Neural cell (in vitro differentiated cells): ENCODE measurements at regions not wholly inside any gene's neighbourhood (a gene's known extent, or its start where the extent isn't known, plus 50 kb on each side); places are given as distances from the start of the nearest gene placed in this dataset.

Experiments
- H2AFZ ChIP-seq: fragments of 200-600, 300-800 bp; sonication (generic), shearing (Covaris generic); 2 replicates; pipeline ENCODE4 v1.6.0; 2014; ENCODE audit warnings: low read depth, mild to moderate bottlenecking, antibody characterized with exemption, low read length, moderate library complexity
- H3F3A ChIP-seq: fragments of 200-600 bp; shearing (Covaris generic); 2 replicates; pipeline ENCODE4 v1.6.1; 2016; ENCODE audit warnings: mild to moderate bottlenecking, moderate library complexity, mixed read lengths, antibody characterized with exemption, low read length; ENCODE audit not compliant: insufficient read depth, poor library complexity, severe bottlenecking
- H3K27ac ChIP-seq: fragments of 200-600, 300-800 bp; sonication (generic), shearing (Covaris generic); 2 replicates; pipeline ENCODE4 v1.5.1; 2014; ENCODE audit warnings: mild to moderate bottlenecking, low read length, moderate library complexity
- H3K27me3 ChIP-seq: fragments of 300-800, 200-600 bp; sonication (generic), shearing (Covaris generic); 2 replicates; pipeline ENCODE4 v1.6.0; 2014; ENCODE audit warnings: mild to moderate bottlenecking, low read depth, low read length, moderate library complexity; ENCODE audit not compliant: insufficient read depth
- H3K36me3 ChIP-seq: fragments of 300-800, 200-600 bp; sonication (generic), shearing (Covaris generic); 2 replicates; pipeline ENCODE4 v1.5.1; 2014; ENCODE audit warnings: mild to moderate bottlenecking, antibody characterized with exemption, low read length, moderate library complexity; ENCODE audit not compliant: insufficient read depth
- H3K4me2 ChIP-seq: fragments of 300-800, 200-600 bp; sonication (generic), shearing (Covaris generic); 2 replicates; pipeline ENCODE4 v1.6.0; 2014; ENCODE audit warnings: mild to moderate bottlenecking, low read length
- H3K4me3 ChIP-seq: fragments of 300-800, 200-600 bp; sonication (generic), shearing (Covaris generic); 2 replicates; pipeline ENCODE4 v1.5.1; 2014; ENCODE audit warnings: mild to moderate bottlenecking, low read length, moderate library complexity
- H3K79me2 ChIP-seq: fragments of 200-600 bp; shearing (Covaris generic); replicated peaks from 2 replicates; pipeline ENCODE4 v1.6.0; 2014; ENCODE audit warnings: mild to moderate bottlenecking, low read length, moderate library complexity; ENCODE audit not compliant: insufficient read depth
- H3K9ac ChIP-seq: fragments of 300-800, 200-600 bp; sonication (generic), shearing (Covaris generic); 2 replicates; pipeline ENCODE4 v1.6.1; 2016; ENCODE audit warnings: mild to moderate bottlenecking, low read length, mixed read lengths
- H3K9me2 ChIP-seq: fragments of 200-600 bp; shearing (Covaris generic); 2 replicates; pipeline ENCODE4 v1.6.1; 2016; ENCODE audit warnings: mild to moderate bottlenecking, low read length, mixed read lengths; ENCODE audit not compliant: insufficient read depth
- H3K9me3 ChIP-seq: fragments of 200-600, 300-800 bp; sonication (generic), shearing (Covaris generic); 2 replicates; pipeline ENCODE4 v1.6.1; 2016; ENCODE audit warnings: mild to moderate bottlenecking, mixed run types, low read length, moderate library complexity, mixed read lengths
- H4K20me1 ChIP-seq: fragments of 200-600 bp; shearing (Covaris generic); 2 replicates; pipeline ENCODE4 v1.6.1; 2016; ENCODE audit warnings: mild to moderate bottlenecking, mixed run types; ENCODE audit not compliant: insufficient read depth
- CTCF ChIP-seq: fragments of 450-650 bp; IDR thresholded peaks from 2 replicates; pipeline ENCODE4 v1.5.1; 2014; ENCODE audit warnings: antibody characterized with exemption, mild to moderate bottlenecking, moderate library complexity; ENCODE audit not compliant: poor library complexity, severe bottlenecking
- EP300 ChIP-seq: fragments of 450-650 bp; conservative IDR thresholded peaks from 2 replicates; pipeline ENCODE4 v1.6.1; 2014; ENCODE audit warnings: antibody characterized with exemption, mild to moderate bottlenecking, moderate library complexity; ENCODE audit not compliant: poor library complexity, severe bottlenecking
- EZH2 ChIP-seq: fragments of 200-600, 300-800 bp; shearing (Covaris generic), sonication (generic); IDR thresholded peaks from 2 replicates; pipeline ENCODE4 v1.6.1; 2014; ENCODE audit warnings: antibody characterized with exemption, low read length, borderline replicate concordance, mild to moderate bottlenecking; ENCODE audit not compliant: insufficient read depth, poor library complexity, severe bottlenecking
- MXI1 ChIP-seq: fragments of 450-650 bp; conservative IDR thresholded peaks from 2 replicates; pipeline ENCODE4 v1.6.1; 2014; ENCODE audit warnings: antibody characterized with exemption, mild to moderate bottlenecking; ENCODE audit not compliant: poor library complexity, severe bottlenecking
- POLR2AphosphoS5 ChIP-seq: IDR thresholded peaks from 2 replicates; pipeline ENCODE4 v1.6.1; 2012
- RAD21 ChIP-seq: fragments of 450-650 bp; conservative IDR thresholded peaks from 2 replicates; pipeline ENCODE4 v1.6.1; 2014; ENCODE audit warnings: antibody characterized with exemption, mild to moderate bottlenecking, moderate library complexity
- REST ChIP-seq: IDR thresholded peaks from 2 replicates; pipeline ENCODE4 v1.6.1; 2012; ENCODE audit warnings: borderline replicate concordance
- SMC3 ChIP-seq: fragments of 450-650 bp; conservative IDR thresholded peaks from 2 replicates; pipeline ENCODE4 v1.6.1; 2014; ENCODE audit warnings: antibody characterized with exemption, mild to moderate bottlenecking, moderate library complexity; ENCODE audit not compliant: poor library complexity
- TAF1 ChIP-seq: IDR thresholded peaks from 2 replicates; pipeline ENCODE4 v1.6.1; 2012; ENCODE audit warnings: low read depth

GRCh38 chr7:359226-359765, 69.3 kb downstream of the FOXL3 start:
- no peaks in the 10 kb centered on the region for H3K27me3 ChIP-seq
- H3K79me2 ChIP-seq, result no peaks in the 10 kb centered on the region
- H3K36me3 ChIP-seq, result no peaks in the 10 kb centered on the region
- no peaks in the 10 kb centered on the region for H3F3A ChIP-seq
- TF ChIP-seq MXI1, result no peak
- no peak for TF ChIP-seq CTCF
- TF ChIP-seq EZH2, result no peak
- no peak for TF ChIP-seq REST
- no peak for TF ChIP-seq TAF1
- no peak for TF ChIP-seq EP300
- no peak for TF ChIP-seq RAD21
- no peak for TF ChIP-seq SMC3
- no peak for TF ChIP-seq POLR2AphosphoS5
- no peak overlapping the region for H2AFZ ChIP-seq
- no peaks in the 10 kb centered on the region for H4K20me1 ChIP-seq
- no peak overlapping the region for H3K4me3 ChIP-seq
- H3K9me2 ChIP-seq, result no peaks in the 10 kb centered on the region
- no peak overlapping the region for H3K27ac ChIP-seq
- H3K4me2 ChIP-seq, result no peak overlapping the region
- H3K9ac ChIP-seq, result no peak overlapping the region
- H3K9me3 ChIP-seq, result no peaks in the 10 kb centered on the region

GRCh38 chr7:359766-360361, 69.9 kb downstream of the FOXL3 start:
- no peak overlapping the region for H3K4me3 ChIP-seq
- H3K27ac ChIP-seq, result no peak overlapping the region
- H3F3A ChIP-seq, result no peaks in the 10 kb centered on the region
- no peaks in the 10 kb centered on the region for H3K27me3 ChIP-seq
- no peak for TF ChIP-seq CTCF
- no peak for TF ChIP-seq RAD21
- TF ChIP-seq EP300, result no peak
- no peak for TF ChIP-seq TAF1
- no peak for TF ChIP-seq MXI1
- no peak for TF ChIP-seq REST
- TF ChIP-seq EZH2, result no peak
- no peak for TF ChIP-seq POLR2AphosphoS5
- TF ChIP-seq SMC3, result no peak
- no peak overlapping the region for H3K4me2 ChIP-seq
- H3K36me3 ChIP-seq, result no peaks in the 10 kb centered on the region
- no peak overlapping the region for H2AFZ ChIP-seq
- H3K79me2 ChIP-seq, result no peaks in the 10 kb centered on the region
- H3K9me2 ChIP-seq, result no peaks in the 10 kb centered on the region
- H4K20me1 ChIP-seq, result no peaks in the 10 kb centered on the region
- no peak overlapping the region for H3K9ac ChIP-seq
- H3K9me3 ChIP-seq, result no peaks in the 10 kb centered on the region
